H1 (cell line): ENCODE measurements at regions not wholly inside any gene's neighbourhood (a gene's known extent, or its start where the extent isn't known, plus 50 kb on each side); places are given as distances from the start of the nearest gene placed in this dataset.

Source experiments
- CTCF ChIA-PET: fragments of 300-600 bp; sonication (Branson Sonifier 250); formaldehyde crosslinking; loops from one replicate; lab custom pipeline; 2021; ENCODE audit not compliant: partially characterized antibody; lab: Charles Lee
- POLR2A ChIA-PET: fragments of 300-600 bp; sonication (Branson Sonifier 250); formaldehyde crosslinking; loops from one replicate; lab custom pipeline; 2021; ENCODE audit warnings: inconsistent platforms; ENCODE audit not compliant: partially characterized antibody; lab: Charles Lee
- DNase-seq, 2 experiments: peaks; one replicate each; pipeline versions ENCODE4 v3.0.0 to v3.0.0-alpha.2; 2010 to 2022; ENCODE audit warnings: low spot score in 2 of 2, low read depth in 1 of 2, mixed read lengths in 1 of 2
- FAIRE-seq: peaks from 2 replicates; lab custom pipeline; 2011; peaks lifted over from hg19 to GRCh38; lab: Jason Lieb, UNC
- H2AFZ ChIP-seq: 2 replicates; pipeline ENCODE4 v1.8.1; 2012; ENCODE audit warnings: low read length, inconsistent platforms
- H2AK5ac ChIP-seq: 2 replicates; pipeline ENCODE4 v1.6.1; 2013; ENCODE audit warnings: low read depth, low read length
- H2BK120ac ChIP-seq: replicated peaks from 2 replicates; pipeline ENCODE3; 2013; ENCODE audit warnings: low read depth, low read length, inconsistent platforms
- H2BK12ac ChIP-seq: 2 replicates; pipeline ENCODE4 v1.6.1; 2013; ENCODE audit warnings: low read depth, low read length
- H2BK15ac ChIP-seq: 2 replicates; pipeline ENCODE4 v1.6.1; 2013; ENCODE audit warnings: low read length
- H2BK20ac ChIP-seq: 2 replicates; pipeline ENCODE4 v1.6.1; 2013; ENCODE audit warnings: low read length
- H2BK5ac ChIP-seq: 2 replicates; pipeline ENCODE4 v1.6.1; 2013; ENCODE audit warnings: low read depth, low read length
- H3K14ac ChIP-seq: 2 replicates; pipeline ENCODE4 v1.6.1; 2013; ENCODE audit warnings: inconsistent platforms; ENCODE audit not compliant: insufficient read length
- H3K18ac ChIP-seq: 2 replicates; pipeline ENCODE4 v1.6.1; 2013; ENCODE audit warnings: low read length; ENCODE audit errors: extremely low read depth
- H3K23ac ChIP-seq: 2 replicates; pipeline ENCODE4 v1.6.1; 2013; ENCODE audit warnings: inconsistent platforms; ENCODE audit not compliant: insufficient read length
- H3K23me2 ChIP-seq: 2 replicates; pipeline ENCODE4 v1.6.1; 2013; ENCODE audit warnings: low read depth, low read length
- H3K27ac ChIP-seq: 2 replicates; pipeline ENCODE4 v1.6.1; 2011; ENCODE audit warnings: low read depth, low read length, inconsistent platforms
- H3K27me3 ChIP-seq, 4 experiments: replicated peaks in 1 of 4; 1 replicate in 1 of 4; 2 replicates in 3 of 4; pipeline versions ENCODE4 v1.6.1 to v1.8.1; 2011 to 2013; ENCODE audit warnings: low read length in 3 of 4, mild to moderate bottlenecking in 3 of 4, inconsistent platforms in 2 of 4, mixed read lengths in 2 of 4, moderate library complexity in 1 of 4; ENCODE audit not compliant: control insufficient read depth in 3 of 4, insufficient read depth in 3 of 4; ENCODE audit errors: extremely low read depth in 1 of 4
- H3K36me3 ChIP-seq, 4 experiments: 2 replicates each; pipeline versions ENCODE4 v1.6.1 to v1.8.1; 2011 to 2013; ENCODE audit warnings: mild to moderate bottlenecking in 4 of 4, low read length in 3 of 4, moderate library complexity in 2 of 4, control low read depth in 1 of 4, inconsistent platforms in 1 of 4; ENCODE audit not compliant: insufficient read depth in 4 of 4, control insufficient read depth in 2 of 4
- H3K4ac ChIP-seq: replicated peaks from 2 replicates; pipeline ENCODE3; 2013; ENCODE audit warnings: low read length, low read depth, mixed read lengths, inconsistent platforms; ENCODE audit not compliant: insufficient read length
- H3K4me1 ChIP-seq, 4 experiments: replicated peaks in 1 of 4; 1 replicate in 1 of 4; 2 replicates in 3 of 4; pipeline versions ENCODE4 v1.6.1 to v1.8.1; 2011 to 2013; ENCODE audit warnings: low read length in 3 of 4, inconsistent platforms in 2 of 4, mixed read lengths in 1 of 4; ENCODE audit not compliant: insufficient read depth in 4 of 4, control insufficient read depth in 3 of 4
- H3K4me2 ChIP-seq, 2 experiments: 2 replicates each; pipeline versions ENCODE4 v1.6.1 to v1.8.1; 2011 to 2013; ENCODE audit warnings: low read depth in 2 of 2, low read length in 2 of 2, control low read depth in 1 of 2, inconsistent platforms in 1 of 2, mild to moderate bottlenecking in 1 of 2; ENCODE audit not compliant: insufficient read depth in 1 of 2
- H3K4me3 ChIP-seq, 4 experiments: fragments of 200-600, 300-600 bp in 1 of 4; sonication (generic), shearing (Covaris generic), sonication (Bioruptor Twin) in 1 of 4; 2 replicates each; pipeline versions ENCODE4 v1.5.1 to v1.8.1; 2011 to 2016; ENCODE audit warnings: low read length in 4 of 4, low read depth in 3 of 4, control low read depth in 2 of 4, inconsistent platforms in 2 of 4, mild to moderate bottlenecking in 2 of 4, mixed read lengths in 1 of 4, moderate library complexity in 1 of 4; ENCODE audit not compliant: insufficient read depth in 2 of 4; ENCODE audit errors: extremely low read depth in 1 of 4
- H3K56ac ChIP-seq: replicated peaks from 2 replicates; pipeline ENCODE3; 2013; ENCODE audit warnings: low read depth, mild to moderate bottlenecking, mixed read lengths, low read length, inconsistent platforms; ENCODE audit not compliant: insufficient read length
- H3K79me1 ChIP-seq: 2 replicates; pipeline ENCODE4 v1.6.1; 2013; ENCODE audit warnings: low read depth, low read length, control low read depth
- H3K79me2 ChIP-seq, 2 experiments: 2 replicates each; pipeline versions ENCODE4 v1.6.1 to v1.8.1; 2012 to 2013; ENCODE audit warnings: low read length in 2 of 2, mild to moderate bottlenecking in 2 of 2, inconsistent platforms in 1 of 2; ENCODE audit not compliant: insufficient read depth in 2 of 2, control insufficient read depth in 1 of 2
- H3K9ac ChIP-seq, 4 experiments: replicated peaks in 1 of 4; 1 replicate in 1 of 4; 2 replicates in 3 of 4; pipeline versions ENCODE4 v1.6.1 to v1.8.1; 2011 to 2013; ENCODE audit warnings: low read depth in 3 of 4, low read length in 3 of 4, control low read depth in 2 of 4, mild to moderate bottlenecking in 2 of 4, moderate library complexity in 2 of 4, inconsistent platforms in 1 of 4; ENCODE audit errors: extremely low read depth in 1 of 4
- H3K9me3 ChIP-seq, 2 experiments: 2 replicates each; pipeline versions ENCODE4 v1.6.1 to v1.8.1; 2012 to 2013; ENCODE audit warnings: mild to moderate bottlenecking in 2 of 2, moderate library complexity in 2 of 2, control low read depth in 1 of 2, inconsistent platforms in 1 of 2, low read depth in 1 of 2, low read length in 1 of 2, mixed read lengths in 1 of 2; ENCODE audit not compliant: insufficient read depth in 2 of 2
- H4K20me1 ChIP-seq, 2 experiments: replicated peaks in 1 of 2; 2 replicates each; pipeline versions ENCODE3 to v1.8.1; 2011 to 2013; ENCODE audit warnings: inconsistent platforms in 2 of 2, low read length in 2 of 2, mild to moderate bottlenecking in 1 of 2; ENCODE audit not compliant: insufficient read depth in 2 of 2, control insufficient read depth in 1 of 2
- H4K5ac ChIP-seq: 2 replicates; pipeline ENCODE4 v1.6.1; 2013; ENCODE audit warnings: low read length, low read depth, mixed read lengths, inconsistent platforms; ENCODE audit not compliant: insufficient read length
- H4K8ac ChIP-seq: 2 replicates; pipeline ENCODE4 v1.8.0; 2013; ENCODE audit warnings: mild to moderate bottlenecking, moderate library complexity, low read length, inconsistent platforms; ENCODE audit not compliant: insufficient read depth; ENCODE audit errors: extremely low read depth
- H4K91ac ChIP-seq: replicated peaks from 2 replicates; pipeline ENCODE3; 2013; ENCODE audit warnings: low read length, mixed read lengths, inconsistent platforms; ENCODE audit not compliant: insufficient read length
- ASH2L ChIP-seq: fragments of 200-600, 300-600 bp; sonication (generic); IDR thresholded peaks from one replicate; pipeline ENCODE4 v1.7.1; 2017; ENCODE audit warnings: low read length
- BCL11A ChIP-seq, 2 experiments: IDR thresholded peaks; one replicate each; pipeline ENCODE4 v1.6.1; 2011; ENCODE audit warnings: low read depth in 2 of 2, low read length in 2 of 2, mild to moderate bottlenecking in 2 of 2
- CBX5 ChIP-seq: fragments of 300-800, 300-1000 bp; sonication (generic); IDR thresholded peaks from 2 replicates; pipeline ENCODE4 v1.7.1; 2016; ENCODE audit warnings: antibody characterized with exemption, low read length, low read depth
- CREB1 ChIP-seq: IDR thresholded peaks from 2 replicates; pipeline ENCODE4 v1.6.1; 2012; ENCODE audit warnings: inconsistent platforms
- EP300 ChIP-seq, 2 experiments: IDR thresholded peaks; 1 replicate in 1 of 2; 2 replicates in 1 of 2; pipeline ENCODE4 v1.6.1; 2011 to 2012; ENCODE audit warnings: low read depth in 2 of 2, low read length in 2 of 2, mild to moderate bottlenecking in 2 of 2, borderline replicate concordance in 1 of 2, inconsistent platforms in 1 of 2, moderate library complexity in 1 of 2
- MAX ChIP-seq: IDR thresholded peaks from 2 replicates; pipeline ENCODE4 v1.6.1; 2012; ENCODE audit warnings: inconsistent platforms
- NRF1 ChIP-seq: IDR thresholded peaks from 2 replicates; pipeline ENCODE4 v1.6.1; 2011; ENCODE audit warnings: mild to moderate bottlenecking, low read depth, low read length, improper control_type of control experiment
- RAD21 ChIP-seq, 2 experiments: IDR thresholded peaks in 1 of 2; conservative IDR thresholded peaks in 1 of 2; 2 replicates each; pipeline ENCODE4 v1.6.1; 2011; ENCODE audit warnings: low read depth in 2 of 2, low read length in 2 of 2, improper control_type of control experiment in 1 of 2, inconsistent platforms in 1 of 2, mild to moderate bottlenecking in 1 of 2, moderate library complexity in 1 of 2
- RNF2 ChIP-seq: fragments of 200-900, 300-1000 bp; sonication (generic); IDR thresholded peaks from 2 replicates; pipeline ENCODE4 v1.7.1; 2016; ENCODE audit warnings: borderline replicate concordance, low read depth, mild to moderate bottlenecking, antibody characterized with exemption, low read length; ENCODE audit not compliant: poor library complexity, severe bottlenecking; ENCODE audit errors: missing control alignments
- SIRT6 ChIP-seq: IDR thresholded peaks from one replicate; pipeline ENCODE4 v1.7.1; 2012; ENCODE audit warnings: low read length, inconsistent platforms
- SP4 ChIP-seq: IDR thresholded peaks from 2 replicates; pipeline ENCODE4 v1.6.1; 2012; ENCODE audit warnings: low read length, inconsistent platforms
- SRF ChIP-seq: IDR thresholded peaks from 2 replicates; pipeline ENCODE4 v1.6.1; 2011; ENCODE audit warnings: mild to moderate bottlenecking, low read depth, low read length, moderate library complexity
- WGBS, 2 experiments: shearing (Covaris generic) in 1 of 2; methylation state at CpG; one replicate each; pipeline versions ENCODE4 v1.1.6 to v1.1.7; 2013 to 2015; ENCODE audit warnings: low lambda C conversion rate in 2 of 2, mixed read lengths in 2 of 2, inconsistent platforms in 1 of 2, low coverage in 1 of 2, missing lambda C conversion rate in 1 of 2; ENCODE audit not compliant: insufficient replicate concordance in 2 of 2, insufficient coverage in 1 of 2, insufficient read length in 1 of 2; ENCODE audit errors: extremely low coverage in 1 of 2, missing lambda C conversion rate in 1 of 2; 5-methylcytosine and 5-hydroxymethylcytosine counted together

GRCh38 chr3:168336276-168336675 lies 240.6 kb upstream of the GOLIM4 start:
- no peak for TF ChIP-seq RNF2
- TF ChIP-seq SP4 = no peak
- no peak for TF ChIP-seq RAD21 (IDR thresholded peaks at IDR 0.05 in 1 of 2, conservative IDR thresholded peaks at IDR 0.05 in 1 of 2; ENCODE audit: low read depth in 2 of 2, low read length in 2 of 2)
- TF ChIP-seq CREB1 = no peak
- no peak for TF ChIP-seq ASH2L
- no peak for TF ChIP-seq SRF
- no peak for TF ChIP-seq EP300 (IDR thresholded peaks at IDR 0.05; ENCODE audit: borderline replicate concordance in 1 of 2, low read depth in 2 of 2, low read length in 2 of 2)
- no peak for TF ChIP-seq SIRT6
- TF ChIP-seq MAX = no peak
- no peak for TF ChIP-seq NRF1
- TF ChIP-seq CBX5 = no peak
- no peak for TF ChIP-seq BCL11A (IDR thresholded peaks at IDR 0.05; ENCODE audit: low read depth in 2 of 2, low read length in 2 of 2)
- H4K91ac ChIP-seq = no peak overlapping the region
- no peak overlapping the region for H3K4me2 ChIP-seq
- DNase-seq (no peak), FAIRE-seq (no peak)
- no peak overlapping the region for H4K8ac ChIP-seq
- H4K20me1 ChIP-seq = no peaks in the 10 kb centered on the region
- no peaks in the 10 kb centered on the region for H3K4me1 ChIP-seq
- no peaks in the 10 kb centered on the region for H3K9me3 ChIP-seq
- H3K9ac ChIP-seq = no peak overlapping the region
- POLR2A ChIA-PET = no interaction called here
- no peak overlapping the region for H2AFZ ChIP-seq
- H2BK12ac ChIP-seq = no peak overlapping the region
- 98% methylated on average over 3 of the region's 3 CpGs; no CpG with 5 or more reads in 1 of the 2 experiments for WGBS, 2 experiments
- no peaks in the 10 kb centered on the region for H3K79me2 ChIP-seq
- H2BK15ac ChIP-seq = no peak overlapping the region
- no peaks in the 10 kb centered on the region for H3K27me3 ChIP-seq
- no peak overlapping the region for H2BK20ac ChIP-seq
- no peak overlapping the region for H2AK5ac ChIP-seq
- no peak overlapping the region for H3K56ac ChIP-seq
- H3K23me2 ChIP-seq = no peaks in the 10 kb centered on the region
- H3K79me1 ChIP-seq = no peaks in the 10 kb centered on the region
- no peak overlapping the region for H3K23ac ChIP-seq
- no peak overlapping the region for H3K4ac ChIP-seq
- no peak overlapping the region for H3K14ac ChIP-seq
- H2BK120ac ChIP-seq = no peak overlapping the region
- no peak overlapping the region for H3K18ac ChIP-seq
- no peak overlapping the region for H3K27ac ChIP-seq
- no peak overlapping the region for H3K4me3 ChIP-seq
- CTCF ChIA-PET = no interaction called here
- H4K5ac ChIP-seq = no peak overlapping the region
- no peaks in the 10 kb centered on the region for H3K36me3 ChIP-seq
- no peak overlapping the region for H2BK5ac ChIP-seq
